ENCODE measurements at regions not wholly inside any gene's neighbourhood (a gene's known extent, or its start where the extent isn't known, plus 50 kb on each side); places are given as distances from the start of the nearest gene placed in this dataset.

DNA sequence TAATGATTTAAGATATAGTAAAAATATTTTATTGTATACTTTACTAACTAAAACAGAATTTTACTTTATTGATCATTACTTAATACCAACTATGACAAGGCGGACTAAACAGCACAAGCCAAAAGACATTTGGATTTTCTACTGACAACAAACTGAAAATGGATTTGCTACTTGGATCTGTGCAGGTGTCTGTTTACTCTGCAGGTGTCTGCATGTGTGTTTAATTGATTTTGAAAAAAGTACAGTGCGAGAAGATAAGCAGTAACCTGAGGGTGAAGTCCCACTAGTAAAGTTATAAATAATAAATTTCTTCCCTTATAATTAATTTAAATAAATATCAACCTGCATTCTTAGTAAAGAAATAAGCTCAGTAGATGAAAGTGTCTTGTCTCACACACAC, 696.8 kb upstream of the MBL2 start:
- CTCF ChIA-PET = no interaction called here

DNA sequence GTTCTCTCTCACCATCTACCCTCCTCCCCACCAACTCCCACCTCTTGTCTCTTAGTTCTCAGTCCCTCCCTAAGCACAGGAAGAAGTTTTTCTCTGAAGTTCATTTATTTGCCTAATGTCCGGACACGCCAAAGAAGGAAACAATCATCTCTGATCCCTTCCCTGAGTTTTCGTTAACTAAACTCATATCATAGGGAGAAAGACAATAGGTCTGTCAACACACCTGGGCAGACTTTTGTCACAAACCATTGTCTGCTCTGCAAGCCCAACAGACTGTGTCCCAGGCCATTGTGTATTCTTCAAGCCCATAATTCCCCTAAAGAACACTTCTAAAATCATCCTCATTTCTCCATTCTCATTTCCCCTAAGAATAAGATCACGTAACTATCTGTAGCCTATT, 691.0 kb upstream of the MBL2 start:
- H3K27me3 ChIP-seq (ENCODE audit: insufficient read depth, low read depth) = no peaks in the 10 kb centered on the region
- H3K4me3 ChIP-seq = no peak overlapping the region
- no TSS peak for BruUV-seq (replicated peaks)
- H3K27ac ChIP-seq = no peak overlapping the region
- TF ChIP-seq, protein P1, sequence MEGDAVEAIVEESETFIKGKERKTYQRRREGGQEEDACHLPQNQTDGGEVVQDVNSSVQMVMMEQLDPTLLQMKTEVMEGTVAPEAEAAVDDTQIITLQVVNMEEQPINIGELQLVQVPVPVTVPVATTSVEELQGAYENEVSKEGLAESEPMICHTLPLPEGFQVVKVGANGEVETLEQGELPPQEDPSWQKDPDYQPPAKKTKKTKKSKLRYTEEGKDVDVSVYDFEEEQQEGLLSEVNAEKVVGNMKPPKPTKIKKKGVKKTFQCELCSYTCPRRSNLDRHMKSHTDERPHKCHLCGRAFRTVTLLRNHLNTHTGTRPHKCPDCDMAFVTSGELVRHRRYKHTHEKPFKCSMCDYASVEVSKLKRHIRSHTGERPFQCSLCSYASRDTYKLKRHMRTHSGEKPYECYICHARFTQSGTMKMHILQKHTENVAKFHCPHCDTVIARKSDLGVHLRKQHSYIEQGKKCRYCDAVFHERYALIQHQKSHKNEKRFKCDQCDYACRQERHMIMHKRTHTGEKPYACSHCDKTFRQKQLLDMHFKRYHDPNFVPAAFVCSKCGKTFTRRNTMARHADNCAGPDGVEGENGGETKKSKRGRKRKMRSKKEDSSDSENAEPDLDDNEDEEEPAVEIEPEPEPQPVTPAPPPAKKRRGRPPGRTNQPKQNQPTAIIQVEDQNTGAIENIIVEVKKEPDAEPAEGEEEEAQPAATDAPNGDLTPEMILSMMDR (conservative IDR thresholded peaks at IDR 0.05) = no peak
- TF ChIP-seq EZH2 (IDR thresholded peaks at IDR 0.05; ENCODE audit: low read depth) = no peak
- H4K20me1 ChIP-seq (ENCODE audit: insufficient read depth) = no peaks in the 10 kb centered on the region
- H3K4me2 ChIP-seq = no peak overlapping the region
- no peaks in the 10 kb centered on the region for H3F3A ChIP-seq (ENCODE audit: insufficient read depth, low read depth)
- ChIA-PET CTCF (no interaction called here), POLR2A (ENCODE audit: unreplicated experiment) (no interaction called here)
- H2AFZ ChIP-seq = no peak overlapping the region
- no peaks in the 10 kb centered on the region for H3K9me2 ChIP-seq (ENCODE audit: insufficient read depth)
- intact Hi-C loops (cut with micrococcal nuclease; ENCODE audit: unreplicated experiment) = no loop called here
- no peaks in the 10 kb centered on the region for H3K4me1 ChIP-seq (replicated peaks; ENCODE audit: insufficient read depth)
- H3K36me3 ChIP-seq (ENCODE audit: low read depth) = no peaks in the 10 kb centered on the region
- no peaks in the 10 kb centered on the region for H3K9me3 ChIP-seq (ENCODE audit: insufficient read depth, low read depth)
- H3K79me2 ChIP-seq (ENCODE audit: low read depth) = no peaks in the 10 kb centered on the region
- DNase-seq = no peak

More for the DNA sequence above, 696.8 kb upstream of the MBL2 start:
- no peaks in the 10 kb centered on the region for H4K20me1 ChIP-seq (ENCODE audit: insufficient read depth)
- POLR2A ChIA-PET (ENCODE audit: unreplicated experiment) = no interaction called here
- H3K36me3 ChIP-seq (ENCODE audit: low read depth) = no peaks in the 10 kb centered on the region
- no peak overlapping the region for H3K4me3 ChIP-seq
- intact Hi-C loops (cut with micrococcal nuclease; ENCODE audit: unreplicated experiment) = no loop called here
- BruUV-seq (replicated peaks) = no TSS peak
- no peaks in the 10 kb centered on the region for H3K4me1 ChIP-seq (replicated peaks; ENCODE audit: insufficient read depth)
- H3K27ac ChIP-seq = no peak overlapping the region
- no peak overlapping the region for H3K4me2 ChIP-seq
- H2AFZ ChIP-seq = no peak overlapping the region
- no peaks in the 10 kb centered on the region for H3F3A ChIP-seq (ENCODE audit: insufficient read depth, low read depth)
- no peaks in the 10 kb centered on the region for H3K27me3 ChIP-seq (ENCODE audit: insufficient read depth, low read depth)
- no peaks in the 10 kb centered on the region for H3K9me2 ChIP-seq (ENCODE audit: insufficient read depth)
- H3K9me3 ChIP-seq (ENCODE audit: insufficient read depth, low read depth) = no peaks in the 10 kb centered on the region
- no peak for TF ChIP-seq EZH2 (IDR thresholded peaks at IDR 0.05; ENCODE audit: low read depth)
- TF ChIP-seq, protein P1 (conservative IDR thresholded peaks at IDR 0.05) = no peak
- no peaks in the 10 kb centered on the region for H3K79me2 ChIP-seq (ENCODE audit: low read depth)
- DNase-seq = no peak

DNA sequence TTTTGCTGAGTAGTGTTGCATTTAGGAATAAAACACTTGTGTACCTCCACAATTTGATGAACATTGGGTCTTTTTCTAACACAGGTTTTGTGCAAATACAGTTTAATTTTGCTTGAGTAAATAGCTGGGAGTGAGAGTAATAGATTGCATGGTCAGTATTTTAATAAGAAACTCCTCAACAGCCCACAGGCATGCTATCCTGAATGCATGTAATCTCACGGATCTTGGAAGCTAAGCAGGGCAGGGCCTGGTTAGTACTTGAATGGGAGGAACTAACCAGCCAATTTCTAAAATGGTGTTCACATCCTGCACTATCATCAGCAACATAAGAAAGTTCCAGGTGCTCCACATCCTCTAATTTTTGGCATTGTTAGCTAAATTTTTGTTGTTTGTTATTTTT, 685.4 kb upstream of the MBL2 start:
- no peak overlapping the region for H2AFZ ChIP-seq
- BruUV-seq (replicated peaks) = no TSS peak
- no peaks in the 10 kb centered on the region for H3K9me2 ChIP-seq (ENCODE audit: insufficient read depth)
- TF ChIP-seq, protein P1 (conservative IDR thresholded peaks at IDR 0.05) = no peak
- TF ChIP-seq EZH2 (IDR thresholded peaks at IDR 0.05; ENCODE audit: low read depth) = no peak
- no peak overlapping the region for H3K4me3 ChIP-seq
- no peak overlapping the region for H3K27ac ChIP-seq
- H3K4me1 ChIP-seq (replicated peaks; ENCODE audit: insufficient read depth) = no peaks in the 10 kb centered on the region
- H3F3A ChIP-seq (ENCODE audit: insufficient read depth, low read depth) = no peaks in the 10 kb centered on the region
- CTCF ChIA-PET = no interaction called here
- H3K27me3 ChIP-seq (ENCODE audit: insufficient read depth, low read depth) = no peaks in the 10 kb centered on the region
- no peak overlapping the region for H3K4me2 ChIP-seq
- H3K79me2 ChIP-seq (ENCODE audit: low read depth) = no peaks in the 10 kb centered on the region
- POLR2A ChIA-PET (ENCODE audit: unreplicated experiment) = no interaction called here
- intact Hi-C loops (cut with micrococcal nuclease; ENCODE audit: unreplicated experiment) = no loop called here
- H4K20me1 ChIP-seq (ENCODE audit: insufficient read depth) = no peaks in the 10 kb centered on the region
- H3K9me3 ChIP-seq (ENCODE audit: insufficient read depth, low read depth) = no peaks in the 10 kb centered on the region
- no peaks in the 10 kb centered on the region for H3K36me3 ChIP-seq (ENCODE audit: low read depth)
- DNase-seq = no peak
